Duodenal mucosa (tissue), 2 donors: ENCODE measurements at regions not wholly inside any gene's neighbourhood (a gene's known extent, or its start where the extent isn't known, plus 50 kb on each side); places are given as distances from the start of the nearest gene placed in this dataset.
"Not testable (repeated sequence)": the region's sequence is repeated elsewhere in the genome, so short reads cannot be mapped to it uniquely, and the experiment has no call there.

Experiments used
- H3K27ac ChIP-seq: one replicate; pipeline ENCODE4 v1.7.0; 2013; ENCODE audit warnings: low read depth, low read length
- H3K27me3 ChIP-seq, 2 donors: one replicate each; pipeline ENCODE4 v1.7.0; 2013; ENCODE audit warnings: low read length in 2 of 2, control low read depth in 1 of 2; ENCODE audit not compliant: insufficient read depth in 2 of 2, control insufficient read depth in 1 of 2
- H3K36me3 ChIP-seq, 2 donors: one replicate each; pipeline ENCODE4 v1.7.0; 2013; ENCODE audit warnings: low read length in 2 of 2, control low read depth in 1 of 2; ENCODE audit not compliant: insufficient read depth in 2 of 2, control insufficient read depth in 1 of 2
- H3K4me1 ChIP-seq, 2 donors: one replicate each; pipeline ENCODE4 v1.7.0; 2013; ENCODE audit warnings: low read length in 2 of 2, control low read depth in 1 of 2; ENCODE audit not compliant: insufficient read depth in 2 of 2, control insufficient read depth in 1 of 2
- H3K4me3 ChIP-seq, 2 donors: one replicate each; pipeline ENCODE4 v1.7.0; 2013; ENCODE audit warnings: low read length in 2 of 2, low read depth in 1 of 2
- H3K9ac ChIP-seq, 2 donors: one replicate each; pipeline ENCODE4 v1.7.0; 2013; ENCODE audit warnings: low read length in 2 of 2, low read depth in 1 of 2
- H3K9me3 ChIP-seq, 2 donors: one replicate each; pipeline ENCODE4 v1.7.0; 2013; ENCODE audit warnings: low read length in 2 of 2, control low read depth in 1 of 2; ENCODE audit not compliant: control insufficient read depth in 1 of 2

DNA sequence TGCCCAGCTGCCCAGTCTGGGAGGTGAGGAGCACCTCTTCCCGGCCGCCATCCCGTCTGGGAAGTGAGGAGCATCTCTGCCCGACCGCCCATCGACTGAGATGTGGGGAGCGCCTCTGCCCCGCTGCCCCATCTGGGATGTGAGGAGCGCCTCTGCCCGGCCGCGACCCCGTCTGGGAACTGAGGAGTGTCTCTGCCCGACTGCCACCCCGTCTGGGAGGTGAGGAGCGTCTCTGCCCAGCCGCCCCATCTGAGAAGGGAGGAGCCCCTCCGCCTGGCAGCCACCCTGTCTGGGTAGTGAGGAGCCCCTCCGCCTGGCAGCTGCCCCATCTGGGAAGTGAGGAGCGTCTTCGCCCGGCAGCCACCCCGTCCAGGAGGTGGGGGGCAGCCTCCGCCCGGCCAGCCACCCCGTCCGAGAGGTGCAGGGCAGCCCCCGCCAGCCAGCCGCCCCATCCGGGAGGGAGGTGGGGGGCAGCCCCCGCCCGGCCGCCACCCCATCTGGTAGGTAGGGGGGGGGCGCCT lies 361.4 kb downstream of the ZBBX start:
- H3K36me3 ChIP-seq, H3K27me3 ChIP-seq, H3K27ac ChIP-seq: not testable (repeated sequence)

DNA sequence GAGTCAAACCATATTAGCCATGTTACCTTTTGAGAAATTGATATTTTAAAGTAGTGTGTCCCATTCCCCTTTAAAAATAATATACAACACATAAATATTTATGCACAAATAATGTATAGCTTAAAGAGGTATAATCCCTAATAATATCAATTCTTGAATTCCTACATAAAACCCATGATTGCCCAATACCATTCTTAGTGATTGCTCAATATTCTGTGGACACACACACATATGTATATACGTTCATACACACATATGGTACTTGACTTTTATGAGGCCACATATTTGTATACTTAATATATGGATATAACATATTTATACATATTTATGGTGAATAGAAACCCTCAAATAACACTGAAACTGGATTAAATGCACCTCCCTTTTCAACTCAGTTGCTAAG lies 367.4 kb downstream of the ZBBX start:
- no peaks in the 10 kb centered on the region for H3K36me3 ChIP-seq

More for the DNA sequence above, 361.4 kb downstream of the ZBBX start:
- H3K9ac ChIP-seq, H3K9me3 ChIP-seq, H3K4me3 ChIP-seq, H3K4me1 ChIP-seq: not testable (repeated sequence)

DNA sequence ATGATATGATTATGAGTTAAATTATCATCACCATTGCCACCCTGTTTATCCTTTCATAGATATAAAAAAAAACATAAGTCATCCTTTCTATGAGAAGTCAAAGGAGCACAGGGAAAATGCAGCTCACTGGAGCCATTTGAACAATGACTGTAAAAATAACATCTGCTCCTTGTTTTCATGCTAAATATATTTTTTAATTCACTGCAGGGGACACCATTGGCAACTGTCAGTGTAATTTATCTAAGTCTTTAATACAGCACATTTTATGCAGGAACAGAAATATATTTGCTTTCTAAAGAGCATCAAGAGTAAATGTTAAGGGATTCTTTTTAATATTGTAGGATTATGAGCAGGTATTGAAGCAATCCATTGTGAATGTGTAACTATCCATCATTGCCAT lies 371.3 kb downstream of the ZBBX start:
- no peaks in the 10 kb centered on the region for H3K36me3 ChIP-seq
- H3K27me3 ChIP-seq = no peaks in the 10 kb centered on the region
- no peaks in the 10 kb centered on the region for H3K4me1 ChIP-seq
- H3K4me3 ChIP-seq = no peak overlapping the region
- H3K27ac ChIP-seq = no peak overlapping the region
- H3K9me3 ChIP-seq = no peaks in the 10 kb centered on the region
- H3K9ac ChIP-seq = no peak overlapping the region

More for the DNA sequence above, 367.4 kb downstream of the ZBBX start:
- no peak overlapping the region for H3K9ac ChIP-seq
- H3K4me1 ChIP-seq = no peaks in the 10 kb centered on the region
- H3K27me3 ChIP-seq = no peaks in the 10 kb centered on the region
- no peak overlapping the region for H3K4me3 ChIP-seq
- no peak overlapping the region for H3K27ac ChIP-seq
- H3K9me3 ChIP-seq = no peaks in the 10 kb centered on the region

DNA sequence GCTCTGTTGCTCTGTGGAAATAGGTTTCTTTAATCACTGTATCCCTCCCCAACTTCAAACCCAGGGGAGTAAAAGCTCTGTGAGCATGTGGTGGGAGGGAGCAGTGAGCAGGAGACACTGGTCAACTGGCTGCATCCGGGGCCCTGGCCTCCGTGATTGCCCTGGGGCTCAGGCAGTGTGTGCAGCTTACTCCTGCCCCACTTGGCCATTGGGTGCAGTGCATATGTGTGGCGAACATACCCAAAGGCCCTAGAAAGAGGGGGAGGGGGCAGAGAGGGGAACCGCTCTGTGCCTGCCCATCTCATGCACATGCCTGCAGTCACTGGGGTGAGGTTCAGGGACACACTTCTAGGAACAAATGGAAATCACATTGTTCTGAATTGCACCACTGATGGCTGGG lies 378.7 kb downstream of the ZBBX start:
- Histone ChIP-seq H3K9me3 (no peaks in the 10 kb centered on the region), H3K9ac (no peak overlapping the region), H3K4me1 (no peaks in the 10 kb centered on the region), H3K27ac (no peak overlapping the region), H3K27me3 (no peaks in the 10 kb centered on the region), H3K36me3 (no peaks in the 10 kb centered on the region), H3K4me3 (no peak overlapping the region)

DNA sequence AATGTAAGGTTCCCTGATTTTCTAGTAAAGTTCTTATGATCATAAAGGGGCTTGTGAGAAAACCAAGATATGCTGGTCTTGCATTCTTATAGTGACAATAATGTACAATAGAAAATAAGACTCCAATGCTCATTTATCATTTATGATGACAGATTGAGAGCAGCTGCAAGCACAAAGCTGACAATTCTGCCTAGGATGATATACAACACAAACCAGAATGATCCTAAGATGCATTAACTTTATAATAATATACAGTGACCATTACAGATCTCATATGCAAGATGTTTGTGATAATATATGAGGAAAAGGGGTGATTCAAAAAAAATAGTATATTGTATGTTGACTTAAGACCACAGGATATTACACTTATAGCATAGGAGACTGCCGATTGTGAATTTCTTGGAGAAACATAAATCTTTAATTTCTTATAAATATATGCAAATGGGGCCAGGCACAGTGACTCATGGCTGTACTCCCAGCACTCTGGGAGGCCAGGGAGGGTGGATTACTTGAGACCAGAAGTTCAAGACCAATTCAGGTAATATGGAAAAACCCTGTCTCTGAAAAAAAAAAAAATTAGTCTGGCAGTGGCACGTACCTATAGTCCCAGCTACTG lies 387.0 kb downstream of the ZBBX start:
- H3K4me3 ChIP-seq = no peak overlapping the region
- H3K4me1 ChIP-seq = no peaks in the 10 kb centered on the region
- no peaks in the 10 kb centered on the region for H3K36me3 ChIP-seq

DNA sequence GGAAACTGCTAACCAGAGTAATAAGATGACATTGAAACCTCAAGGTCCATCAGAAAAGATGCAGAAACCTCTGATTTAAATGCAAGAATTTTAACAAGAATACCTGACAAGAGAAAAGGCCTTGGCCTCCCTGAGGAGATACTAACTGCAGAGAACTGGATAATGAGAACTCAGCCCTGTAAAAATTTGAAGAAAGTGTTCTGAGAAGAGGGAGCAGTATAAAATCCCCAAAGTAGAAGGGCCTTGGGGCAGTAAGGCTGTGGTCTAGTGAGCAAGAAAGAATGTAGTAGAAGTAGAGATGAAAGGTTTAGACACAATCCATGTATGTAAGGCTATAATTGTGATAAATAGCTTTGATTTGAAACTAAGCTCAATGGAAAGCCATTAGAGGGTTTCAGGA lies 394.1 kb downstream of the ZBBX start:
- Histone ChIP-seq H3K4me3 (no peak overlapping the region), H3K4me1 (no peaks in the 10 kb centered on the region), H3K27ac (no peak overlapping the region), H3K27me3 (no peaks in the 10 kb centered on the region), H3K9me3 (no peaks in the 10 kb centered on the region), H3K36me3 (no peaks in the 10 kb centered on the region), H3K9ac (no peak overlapping the region)

More for the DNA sequence above, 387.0 kb downstream of the ZBBX start:
- H3K9ac ChIP-seq = no peak overlapping the region
- no peaks in the 10 kb centered on the region for H3K27me3 ChIP-seq
- no peaks in the 10 kb centered on the region for H3K9me3 ChIP-seq
- H3K27ac ChIP-seq = no peak overlapping the region

DNA sequence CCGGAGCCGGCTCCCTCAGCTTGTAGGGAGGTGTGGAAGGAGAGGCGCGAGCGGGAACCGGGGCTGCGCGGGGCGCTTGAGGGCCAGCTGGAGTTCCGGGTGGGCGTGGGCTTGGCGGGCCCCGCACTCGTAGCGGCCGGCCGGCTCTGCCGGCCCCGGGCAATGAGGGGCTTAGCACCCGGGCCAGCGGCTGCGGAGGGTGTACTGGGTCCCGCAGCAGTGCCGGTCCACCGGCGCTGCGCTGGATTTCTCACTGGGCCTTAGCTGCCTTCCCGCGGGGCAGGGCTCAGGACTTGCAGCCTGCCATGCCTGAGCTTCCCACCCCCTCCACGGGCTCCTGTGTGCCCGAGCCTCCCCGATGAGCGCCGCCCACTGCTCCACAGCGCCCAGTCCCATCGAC lies 404.3 kb downstream of the ZBBX start:
- H3K4me3 ChIP-seq, H3K9ac ChIP-seq, H3K27me3 ChIP-seq, H3K27ac ChIP-seq, H3K36me3 ChIP-seq, H3K4me1 ChIP-seq, H3K9me3 ChIP-seq: not testable (repeated sequence)

DNA sequence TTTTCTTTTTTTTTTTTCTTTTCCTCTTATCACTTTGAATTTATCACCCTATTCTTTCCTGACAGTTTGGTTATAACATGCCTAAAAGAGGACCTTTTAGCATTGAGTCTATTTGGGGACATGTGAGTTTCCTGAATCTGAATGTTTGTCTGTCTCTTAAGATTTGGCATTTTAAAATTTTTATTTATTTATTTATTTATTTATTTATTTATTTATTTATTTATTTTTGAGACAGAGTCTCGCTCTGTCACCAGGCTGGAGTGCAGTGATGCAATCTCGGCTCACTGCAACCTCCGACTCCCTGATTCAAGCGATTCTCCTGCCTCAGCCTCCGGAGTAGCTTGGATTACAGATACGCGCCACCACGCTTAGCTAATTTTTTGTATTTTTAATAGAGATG lies 412.4 kb downstream of the ZBBX start:
- H3K4me1 ChIP-seq, H3K9me3 ChIP-seq: not testable (repeated sequence)

DNA sequence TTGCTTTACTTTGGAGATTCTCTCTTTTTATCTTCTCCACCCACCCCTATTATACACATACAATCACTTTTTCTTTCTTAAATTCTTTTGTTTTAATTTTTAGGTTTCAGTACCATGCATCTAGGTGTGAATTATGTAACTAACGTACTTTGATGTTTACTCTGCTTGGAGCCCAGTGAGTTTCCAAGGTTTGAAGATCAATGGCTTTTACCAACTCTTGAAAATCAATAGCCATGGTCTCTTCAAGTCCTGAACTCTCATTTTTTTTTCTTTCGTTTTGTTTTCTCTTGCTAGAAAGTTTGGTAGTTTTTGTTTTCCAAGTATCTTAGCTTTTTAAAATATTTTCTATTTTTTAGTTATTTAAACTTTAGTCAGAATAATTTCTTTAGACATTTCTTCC lies 417.2 kb downstream of the ZBBX start:
- Histone ChIP-seq H3K36me3 (no peaks in the 10 kb centered on the region), H3K4me3 (no peak overlapping the region), H3K9ac (no peak overlapping the region), H3K4me1 (no peaks in the 10 kb centered on the region), H3K27ac (no peak overlapping the region), H3K27me3 (no peaks in the 10 kb centered on the region), H3K9me3 (no peaks in the 10 kb centered on the region)

More for the DNA sequence above, 412.4 kb downstream of the ZBBX start:
- not testable (repeated sequence) for H3K4me3 ChIP-seq, H3K27me3 ChIP-seq, H3K27ac ChIP-seq, H3K36me3 ChIP-seq, H3K9ac ChIP-seq

DNA sequence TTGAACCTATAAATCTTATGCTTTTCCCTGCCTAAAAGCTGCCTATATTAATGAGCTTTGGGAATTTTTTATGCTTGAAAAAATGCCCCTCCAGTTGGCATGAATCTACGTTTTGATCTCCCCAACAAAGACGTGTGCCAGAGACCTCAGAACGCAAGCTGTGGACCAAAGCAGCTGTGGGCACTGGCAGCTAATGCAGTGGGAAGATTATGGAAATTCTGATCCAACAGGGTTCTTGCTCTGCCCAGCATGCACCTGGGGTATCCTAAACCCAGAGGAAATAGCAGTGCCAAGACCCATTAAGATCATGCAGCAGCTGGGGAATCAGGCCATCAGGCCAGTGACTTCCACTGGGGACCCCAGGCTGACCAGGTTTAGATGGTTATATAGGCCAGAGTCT lies 423.0 kb downstream of the ZBBX start:
- no peak overlapping the region for H3K27ac ChIP-seq
- H3K4me3 ChIP-seq = no peak overlapping the region
- no peak overlapping the region for H3K9ac ChIP-seq
- no peaks in the 10 kb centered on the region for H3K9me3 ChIP-seq
- no peaks in the 10 kb centered on the region for H3K4me1 ChIP-seq
- no peaks in the 10 kb centered on the region for H3K27me3 ChIP-seq
- no peaks in the 10 kb centered on the region for H3K36me3 ChIP-seq
